ENCODE measurements at regions not wholly inside any gene's neighbourhood (a gene's known extent, or its start where the extent isn't known, plus 50 kb on each side); places are given as distances from the start of the nearest gene placed in this dataset.
"Not testable (repeated sequence)": the region's sequence is repeated elsewhere in the genome, so short reads cannot be mapped to it uniquely, and the experiment has no call there.

- no peak for DNase-seq
- Histone ChIP-seq H3K4me3 (no peak overlapping the region), H3K36me3 (no peaks in the 10 kb centered on the region), H3K27me3 (no peaks in the 10 kb centered on the region), H3K9me3 (no peaks in the 10 kb centered on the region; the same call in 1 of the 2 replicates)
These were observed 127.8 kb downstream of the CRLF2 start for GRCh38 chrX:1084689-1085088.

GRCh38 chrX:1076871-1077651 is 135.4 kb downstream of the CRLF2 start:
- DNase-seq: no peak
- no peaks in the 10 kb centered on the region for H3K27me3 ChIP-seq
- no peaks in the 10 kb centered on the region for H3K9me3 ChIP-seq
- no peak overlapping the region for H3K4me3 ChIP-seq
- no peaks in the 10 kb centered on the region for H3K36me3 ChIP-seq

GRCh38 chrX:1075741-1076140 is 136.7 kb downstream of the CRLF2 start:
- Histone ChIP-seq H3K9me3 (no peaks in the 10 kb centered on the region), H3K4me3 (no peak overlapping the region), H3K27me3 (no peaks in the 10 kb centered on the region), H3K36me3 (no peaks in the 10 kb centered on the region)
- no peak for DNase-seq

- no peak overlapping the region for H3K4me3 ChIP-seq
- no peak for DNase-seq
- H3K36me3 ChIP-seq: no peaks in the 10 kb centered on the region
- H3K27me3 ChIP-seq: no peaks in the 10 kb centered on the region
- H3K9me3 ChIP-seq: no peaks in the 10 kb centered on the region
These were observed 137.3 kb downstream of the CRLF2 start for GRCh38 chrX:1075156-1075555.

- H3K9me3 ChIP-seq: no peaks in the 10 kb centered on the region
These were observed 137.7 kb downstream of the CRLF2 start for GRCh38 chrX:1074755-1075154.

GRCh38 chrX:1074172-1074571 is 138.3 kb downstream of the CRLF2 start:
- no peaks in the 10 kb centered on the region for H3K36me3 ChIP-seq
- no peaks in the 10 kb centered on the region for H3K9me3 ChIP-seq
- H3K4me3 ChIP-seq: no peak overlapping the region
- no peak for DNase-seq
- no peaks in the 10 kb centered on the region for H3K27me3 ChIP-seq

More at GRCh38 chrX:1074755-1075154, 137.7 kb downstream of the CRLF2 start:
- H3K36me3 ChIP-seq: no peaks in the 10 kb centered on the region
- no peaks in the 10 kb centered on the region for H3K27me3 ChIP-seq
- no peak overlapping the region for H3K4me3 ChIP-seq
- no peak for DNase-seq

GRCh38 chrX:1072637-1073377 is 139.6 kb downstream of the CRLF2 start:
- H3K27me3 ChIP-seq: no peaks in the 10 kb centered on the region
- DNase-seq: no peak
- no peaks in the 10 kb centered on the region for H3K36me3 ChIP-seq
- H3K9me3 ChIP-seq: no peaks in the 10 kb centered on the region
- H3K4me3 ChIP-seq: no peak overlapping the region

- Histone ChIP-seq H3K9me3 (no peaks in the 10 kb centered on the region), H3K36me3 (no peaks in the 10 kb centered on the region), H3K27me3 (no peaks in the 10 kb centered on the region), H3K4me3 (no peak overlapping the region)
- DNase-seq: no peak
These were observed 141.1 kb downstream of the CRLF2 start for GRCh38 chrX:1071351-1071750.

- no peaks in the 10 kb centered on the region for H3K27me3 ChIP-seq
- H3K36me3 ChIP-seq: no peaks in the 10 kb centered on the region
- no peak for DNase-seq
- H3K9me3 ChIP-seq: no peaks in the 10 kb centered on the region
- no peak overlapping the region for H3K4me3 ChIP-seq
These were observed 150.1 kb downstream of the CRLF2 start for GRCh38 chrX:1062351-1062750.

GRCh38 chrX:1060562-1060960 is 151.9 kb downstream of the CRLF2 start:
- no peak overlapping the region for H3K4me3 ChIP-seq
- no peaks in the 10 kb centered on the region for H3K36me3 ChIP-seq
- H3K9me3 ChIP-seq: no peaks in the 10 kb centered on the region
- no peak for DNase-seq
- no peaks in the 10 kb centered on the region for H3K27me3 ChIP-seq

- H3K4me3 ChIP-seq: no peak overlapping the region
- DNase-seq: no peak
- H3K27me3 ChIP-seq: no peaks in the 10 kb centered on the region
- H3K36me3 ChIP-seq: no peaks in the 10 kb centered on the region
- H3K9me3 ChIP-seq: no peaks in the 10 kb centered on the region
These were observed 152.6 kb downstream of the CRLF2 start for GRCh38 chrX:1059576-1060561.

GRCh38 chrX:1053600-1053999 is 158.8 kb downstream of the CRLF2 start:
- H3K4me3 ChIP-seq, H3K27me3 ChIP-seq, H3K36me3 ChIP-seq, H3K9me3 ChIP-seq, DNase-seq: not testable (repeated sequence)

GRCh38 chrX:1053072-1053471 is 159.4 kb downstream of the CRLF2 start:
- Histone ChIP-seq H3K36me3 (no peaks in the 10 kb centered on the region), H3K9me3 (peaks cover 3% of the 10 kb centered on the region; the same call in 1 of the 2 replicates), H3K27me3 (no peaks in the 10 kb centered on the region), H3K4me3 (no peak overlapping the region)
- no peak for DNase-seq

GRCh38 chrX:1052021-1052420 is 160.4 kb downstream of the CRLF2 start:
- Histone ChIP-seq H3K36me3 (no peaks in the 10 kb centered on the region), H3K9me3 (peaks cover 3% of the 10 kb centered on the region; the same call in 1 of the 2 replicates), H3K27me3 (no peaks in the 10 kb centered on the region), H3K4me3 (no peak overlapping the region)
- no peak for DNase-seq

GRCh38 chrX:1051421-1051820 is 161.0 kb downstream of the CRLF2 start:
- Histone ChIP-seq H3K9me3 (peaks cover 3% of the 10 kb centered on the region; the same call in 1 of the 2 replicates), H3K4me3 (no peak overlapping the region), H3K36me3 (no peaks in the 10 kb centered on the region), H3K27me3 (no peaks in the 10 kb centered on the region)
- no peak for DNase-seq

- H3K9me3 ChIP-seq: 0 out of 2 replicates have a peak, but pooled peaks cover 1% of the 10 kb centered on the region
- no peak overlapping the region for H3K4me3 ChIP-seq
- no peak for DNase-seq
- H3K27me3 ChIP-seq: no peaks in the 10 kb centered on the region
- H3K36me3 ChIP-seq: no peaks in the 10 kb centered on the region
These were observed 166.7 kb downstream of the CRLF2 start for GRCh38 chrX:1045680-1046314.

Data from MG63 (cell line).